ENCODE measurements at regions not wholly inside any gene's neighbourhood (a gene's known extent, or its start where the extent isn't known, plus 50 kb on each side); places are given as distances from the start of the nearest gene placed in this dataset.

DNA sequence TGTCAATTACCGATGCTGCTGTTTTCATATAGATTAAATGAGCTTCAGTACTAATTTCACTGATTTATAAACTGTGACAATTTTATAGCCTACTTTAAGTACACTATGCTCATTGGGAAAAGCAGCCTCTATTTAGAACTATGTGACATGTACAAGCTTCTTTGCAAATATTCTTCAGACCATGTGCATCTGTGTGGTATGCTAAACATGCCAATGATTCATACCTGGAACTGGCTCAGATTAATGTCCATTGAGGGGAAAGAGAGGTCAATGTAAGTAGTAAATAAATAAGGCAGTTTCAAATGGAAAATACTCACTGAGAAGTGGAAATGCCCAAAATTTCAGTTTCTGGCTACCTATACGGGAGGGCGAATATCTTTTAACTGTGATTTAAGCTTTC is 777.7 kb downstream of the C6orf118 start:
- Histone ChIP-seq H3K27ac (ENCODE audit: low read length) (no peak overlapping the region), H3K4me3 (ENCODE audit: low read length) (no peak overlapping the region), H3K79me2 (ENCODE audit: low read length) (no peaks in the 10 kb centered on the region), H3K9me2 (replicated peaks; ENCODE audit: insufficient read depth, low read length) (no peaks in the 10 kb centered on the region), H2AFZ (ENCODE audit: low read length) (no peak overlapping the region), H3K9me3 (replicated peaks; ENCODE audit: insufficient read depth, low read length) (no peaks in the 10 kb centered on the region), H3K4me1 (ENCODE audit: low read length) (no peaks in the 10 kb centered on the region), H3K27me3 (replicated peaks; ENCODE audit: insufficient read depth, low read length) (no peaks in the 10 kb centered on the region), H3K9ac (ENCODE audit: low read length) (no peak overlapping the region), H3K36me3 (replicated peaks; ENCODE audit: insufficient read depth, low read length) (no peaks in the 10 kb centered on the region), H4K20me1 (ENCODE audit: insufficient read depth, low read length) (no peaks in the 10 kb centered on the region), H3K4me2 (ENCODE audit: low read depth, low read length) (no peak overlapping the region), H3F3A (ENCODE audit: insufficient read depth, low read length) (no peaks in the 10 kb centered on the region)
- DNase-seq, result no peak
- TF ChIP-seq EZH2phosphoT487 (IDR thresholded peaks at IDR 0.05; ENCODE audit: low read length) (no peak), EZH2 (optimal IDR thresholded peaks at IDR 0.05; ENCODE audit: low read depth, low read length) (no peak)
- TF ChIP-seq, protein P1, sequence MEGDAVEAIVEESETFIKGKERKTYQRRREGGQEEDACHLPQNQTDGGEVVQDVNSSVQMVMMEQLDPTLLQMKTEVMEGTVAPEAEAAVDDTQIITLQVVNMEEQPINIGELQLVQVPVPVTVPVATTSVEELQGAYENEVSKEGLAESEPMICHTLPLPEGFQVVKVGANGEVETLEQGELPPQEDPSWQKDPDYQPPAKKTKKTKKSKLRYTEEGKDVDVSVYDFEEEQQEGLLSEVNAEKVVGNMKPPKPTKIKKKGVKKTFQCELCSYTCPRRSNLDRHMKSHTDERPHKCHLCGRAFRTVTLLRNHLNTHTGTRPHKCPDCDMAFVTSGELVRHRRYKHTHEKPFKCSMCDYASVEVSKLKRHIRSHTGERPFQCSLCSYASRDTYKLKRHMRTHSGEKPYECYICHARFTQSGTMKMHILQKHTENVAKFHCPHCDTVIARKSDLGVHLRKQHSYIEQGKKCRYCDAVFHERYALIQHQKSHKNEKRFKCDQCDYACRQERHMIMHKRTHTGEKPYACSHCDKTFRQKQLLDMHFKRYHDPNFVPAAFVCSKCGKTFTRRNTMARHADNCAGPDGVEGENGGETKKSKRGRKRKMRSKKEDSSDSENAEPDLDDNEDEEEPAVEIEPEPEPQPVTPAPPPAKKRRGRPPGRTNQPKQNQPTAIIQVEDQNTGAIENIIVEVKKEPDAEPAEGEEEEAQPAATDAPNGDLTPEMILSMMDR (IDR thresholded peaks at IDR 0.05; ENCODE audit: low read length), result no peak

DNA sequence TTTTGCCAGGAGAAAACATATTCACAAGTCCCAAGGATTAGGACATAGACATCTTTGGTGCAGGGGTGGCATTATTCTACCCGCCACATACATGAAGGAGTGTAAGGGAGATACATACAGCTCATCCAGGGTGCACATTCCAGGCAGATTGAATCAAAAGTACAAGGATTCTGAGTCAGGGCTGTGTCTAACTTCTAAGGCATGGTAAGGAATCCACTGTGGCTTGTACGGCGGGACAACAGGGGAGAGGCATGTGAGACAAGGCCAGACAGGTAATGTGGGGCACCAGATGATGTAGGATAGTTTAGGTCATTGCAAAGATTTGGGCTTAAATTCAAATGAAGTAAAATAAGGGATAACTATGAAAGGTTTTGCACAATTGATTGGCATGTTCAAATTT is 780.9 kb downstream of the C6orf118 start:
- no peak for DNase-seq
- H3K27ac ChIP-seq (ENCODE audit: low read length), result no peak overlapping the region
- TF ChIP-seq EZH2phosphoT487 (IDR thresholded peaks at IDR 0.05; ENCODE audit: low read length) (no peak), EZH2 (optimal IDR thresholded peaks at IDR 0.05; ENCODE audit: low read depth, low read length) (no peak)
- TF ChIP-seq, protein P1 (IDR thresholded peaks at IDR 0.05; ENCODE audit: low read length), result no peak
- no peak overlapping the region for H3K4me3 ChIP-seq (ENCODE audit: low read length)
- H3K9me2 ChIP-seq (replicated peaks; ENCODE audit: insufficient read depth, low read length), result no peaks in the 10 kb centered on the region
- no peaks in the 10 kb centered on the region for H4K20me1 ChIP-seq (ENCODE audit: insufficient read depth, low read length)
- H3K9me3 ChIP-seq (replicated peaks; ENCODE audit: insufficient read depth, low read length), result no peaks in the 10 kb centered on the region
- H3F3A ChIP-seq (ENCODE audit: insufficient read depth, low read length), result no peaks in the 10 kb centered on the region
- H3K27me3 ChIP-seq (replicated peaks; ENCODE audit: insufficient read depth, low read length), result no peaks in the 10 kb centered on the region
- no peaks in the 10 kb centered on the region for H3K4me1 ChIP-seq (ENCODE audit: low read length)
- no peak overlapping the region for H2AFZ ChIP-seq (ENCODE audit: low read length)
- no peaks in the 10 kb centered on the region for H3K36me3 ChIP-seq (replicated peaks; ENCODE audit: insufficient read depth, low read length)
- no peaks in the 10 kb centered on the region for H3K79me2 ChIP-seq (ENCODE audit: low read length)
- no peak overlapping the region for H3K4me2 ChIP-seq (ENCODE audit: low read depth, low read length)
- H3K9ac ChIP-seq (ENCODE audit: low read length), result no peak overlapping the region

- Histone ChIP-seq H3F3A (ENCODE audit: insufficient read depth, low read length) (no peaks in the 10 kb centered on the region), H3K4me3 (ENCODE audit: low read length) (no peak overlapping the region), H2AFZ (ENCODE audit: low read length) (no peak overlapping the region), H3K9me3 (replicated peaks; ENCODE audit: insufficient read depth, low read length) (no peaks in the 10 kb centered on the region), H3K79me2 (ENCODE audit: low read length) (no peaks in the 10 kb centered on the region), H3K4me2 (ENCODE audit: low read depth, low read length) (no peak overlapping the region), H3K9ac (ENCODE audit: low read length) (no peak overlapping the region), H4K20me1 (ENCODE audit: insufficient read depth, low read length) (no peaks in the 10 kb centered on the region), H3K9me2 (replicated peaks; ENCODE audit: insufficient read depth, low read length) (no peaks in the 10 kb centered on the region), H3K4me1 (ENCODE audit: low read length) (no peaks in the 10 kb centered on the region), H3K27ac (ENCODE audit: low read length) (no peak overlapping the region), H3K36me3 (replicated peaks; ENCODE audit: insufficient read depth, low read length) (no peaks in the 10 kb centered on the region), H3K27me3 (replicated peaks; ENCODE audit: insufficient read depth, low read length) (no peaks in the 10 kb centered on the region)
- TF ChIP-seq EZH2phosphoT487 (IDR thresholded peaks at IDR 0.05; ENCODE audit: low read length), result no peak
- TF ChIP-seq, protein P1 (IDR thresholded peaks at IDR 0.05; ENCODE audit: low read length), result no peak
- no peak for TF ChIP-seq EZH2 (optimal IDR thresholded peaks at IDR 0.05; ENCODE audit: low read depth, low read length)
- no peak for DNase-seq
Observed at GRCh38 chr6:164523087-164523654, 786.2 kb downstream of the C6orf118 start.

All from MM.1S (cell line).